NCI-H2081 (cell line): ENCODE measurements at regions not wholly inside any gene's neighbourhood (a gene's known extent, or its start where the extent isn't known, plus 50 kb on each side); places are given as distances from the start of the nearest gene placed in this dataset.
A peak's percentile ranks its signal among the peaks of the same experiment; 100 is the strongest.
"Not testable (repeated sequence)": the region's sequence is repeated elsewhere in the genome, so short reads cannot be mapped to it uniquely, and the experiment has no call there.

Experiments
- DNase-seq, 2 experiments: peaks; one replicate each; lab custom pipeline; 2025; lab: John Stamatoyannopoulos, UW

DNA sequence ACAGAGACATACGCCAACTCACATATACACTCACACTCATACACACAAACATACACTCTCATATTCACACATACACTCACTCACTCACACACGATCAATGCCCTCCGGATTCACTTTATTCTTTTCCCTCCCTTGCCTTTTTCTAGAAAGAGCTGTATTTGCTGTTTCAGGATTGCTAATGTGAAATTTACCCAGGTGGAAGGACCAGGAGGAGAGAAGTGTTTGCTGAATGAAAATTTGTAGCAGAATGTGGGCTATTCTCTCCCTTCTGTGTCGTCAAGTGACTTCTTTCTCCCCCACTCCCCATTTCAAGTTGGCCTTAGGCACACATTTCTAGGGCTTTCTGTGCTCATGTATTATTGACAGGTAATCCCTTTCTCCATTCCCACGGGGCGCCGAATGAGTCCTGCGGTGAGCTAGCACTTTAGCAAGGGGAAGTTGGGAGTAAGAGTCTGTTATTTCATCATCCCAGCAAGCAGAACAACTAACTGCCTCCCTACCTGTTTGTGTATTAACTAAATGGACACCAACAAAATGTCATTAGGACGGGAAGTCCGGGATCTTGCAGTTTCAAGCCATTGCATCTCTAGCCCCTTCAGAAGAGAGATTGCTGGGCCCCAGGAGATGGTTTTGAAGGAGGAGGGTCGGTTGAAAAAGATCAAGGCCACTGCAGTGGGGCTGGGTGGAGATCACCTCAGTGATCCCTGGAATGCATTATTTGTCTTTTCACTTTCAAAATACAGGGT, 97.1 kb upstream of the TAF11L2 start:
- DNase-seq = no peak

DNA sequence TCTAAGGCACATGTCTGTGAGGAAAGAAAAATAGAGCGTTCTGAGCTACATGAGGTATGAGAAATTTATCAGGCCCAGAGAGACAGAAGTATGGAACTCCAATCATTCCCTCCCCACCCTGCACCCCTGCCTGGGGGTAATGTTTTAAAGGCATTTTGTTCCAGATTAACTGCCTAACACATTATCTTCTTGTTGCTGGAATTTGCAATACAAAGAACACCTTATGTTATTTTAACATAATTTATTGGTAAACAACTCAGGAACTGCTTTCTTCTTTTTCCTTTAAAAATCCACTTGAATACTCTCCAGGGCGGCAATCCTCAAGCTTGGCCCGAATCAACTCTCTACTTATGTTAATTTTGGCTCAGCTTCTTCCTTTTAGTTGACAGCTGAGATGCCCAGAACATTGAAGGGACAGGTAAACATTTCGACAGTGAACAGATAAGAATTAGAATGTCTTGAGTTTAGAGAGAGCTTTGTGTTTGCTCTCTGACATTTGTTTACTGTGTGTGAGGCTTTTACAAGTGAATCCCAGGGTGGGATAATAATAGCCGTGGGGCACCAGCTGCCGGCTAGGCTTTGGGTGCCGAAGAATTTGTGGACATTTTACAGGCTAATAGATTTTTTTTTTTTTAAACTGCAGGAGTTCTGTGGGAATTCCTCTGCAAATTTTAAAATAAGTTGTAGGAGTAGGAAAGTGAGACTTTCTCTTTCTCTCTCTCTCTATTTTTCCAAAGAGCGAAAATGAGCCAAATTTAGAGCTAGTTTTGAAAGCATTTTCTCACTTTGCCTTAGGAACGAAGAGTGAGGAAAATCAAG, 96.4 kb upstream of the TAF11L2 start:
- DNase-seq = peak in 1 of 2 experiments; percentile 58

DNA sequence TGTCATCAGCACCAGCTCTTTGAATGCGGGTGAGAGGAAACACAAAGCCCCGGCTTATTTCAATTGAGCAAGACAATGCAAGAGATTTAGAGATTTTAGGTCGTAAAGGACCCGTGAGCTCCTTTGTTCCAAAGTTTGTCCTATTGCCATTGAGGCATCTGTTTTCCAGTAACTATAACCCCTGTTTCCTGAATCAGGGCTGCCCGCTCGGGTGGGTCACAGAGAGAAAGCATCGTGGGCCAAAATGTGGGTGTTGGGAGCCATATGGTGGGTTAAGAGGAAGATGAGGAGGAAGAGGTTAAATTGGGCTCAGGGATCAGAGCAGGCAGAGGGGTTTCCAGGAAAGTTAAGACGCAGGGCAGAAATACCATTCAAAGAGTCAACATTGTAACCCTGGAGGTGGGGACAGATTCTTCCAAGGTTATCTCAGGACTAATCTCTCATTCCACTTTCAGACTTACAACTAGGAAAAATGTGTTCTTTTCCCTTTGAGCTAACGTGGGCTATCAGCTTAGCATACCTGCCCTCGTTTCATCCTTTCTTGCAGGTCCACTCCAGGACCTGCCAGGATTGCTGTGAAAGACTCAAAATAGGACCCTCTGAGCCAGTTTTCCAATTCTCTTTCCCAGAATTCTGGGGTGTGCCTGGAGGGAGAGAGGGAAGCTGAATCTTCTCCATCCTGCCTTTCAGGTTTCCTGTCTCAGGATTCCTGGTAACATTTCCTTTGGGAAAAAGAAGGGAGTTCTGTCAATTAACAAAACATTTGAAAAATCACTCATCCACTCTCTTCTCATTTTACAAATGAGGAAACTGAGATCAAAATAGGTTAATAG, 95.5 kb upstream of the TAF11L2 start:
- no peak for DNase-seq

DNA sequence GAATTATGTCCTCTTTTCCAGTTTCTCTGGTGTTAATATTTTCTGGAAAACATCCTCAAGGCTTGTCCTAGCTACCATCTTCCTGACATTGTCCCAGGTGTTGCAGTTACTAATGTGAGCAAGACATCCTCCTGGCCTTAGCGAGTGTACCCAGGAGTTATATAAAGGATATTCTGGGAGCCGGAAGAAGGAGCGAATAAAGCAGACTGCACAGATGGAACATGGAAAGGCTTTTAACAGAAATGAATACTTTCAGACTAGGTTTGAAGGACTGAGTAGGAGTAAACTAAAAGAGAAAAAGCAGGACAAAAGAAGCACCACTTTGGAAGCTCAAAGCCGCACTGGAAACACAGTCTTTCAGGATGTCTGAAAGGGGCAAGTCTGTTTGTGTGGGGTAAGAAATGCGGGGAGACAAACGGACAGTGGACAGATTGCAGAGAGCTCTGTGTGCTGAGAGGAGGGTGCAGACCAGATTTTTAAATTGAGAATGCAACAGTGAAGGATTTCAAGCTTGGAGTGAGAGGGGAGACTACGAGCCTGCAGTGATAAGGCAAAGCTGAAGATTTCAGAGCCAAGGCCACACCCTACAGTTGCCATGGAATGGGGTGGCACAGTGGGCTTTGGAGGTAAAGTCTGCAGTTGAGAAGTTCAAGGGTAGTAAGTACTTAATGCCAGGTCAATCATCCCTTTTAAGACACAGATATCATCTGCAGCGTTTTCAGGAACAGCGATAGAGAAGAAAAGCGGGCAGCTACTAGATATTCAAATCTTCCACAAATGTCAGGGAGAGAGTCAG, 94.1 kb upstream of the TAF11L2 start:
- no peak for DNase-seq

DNA sequence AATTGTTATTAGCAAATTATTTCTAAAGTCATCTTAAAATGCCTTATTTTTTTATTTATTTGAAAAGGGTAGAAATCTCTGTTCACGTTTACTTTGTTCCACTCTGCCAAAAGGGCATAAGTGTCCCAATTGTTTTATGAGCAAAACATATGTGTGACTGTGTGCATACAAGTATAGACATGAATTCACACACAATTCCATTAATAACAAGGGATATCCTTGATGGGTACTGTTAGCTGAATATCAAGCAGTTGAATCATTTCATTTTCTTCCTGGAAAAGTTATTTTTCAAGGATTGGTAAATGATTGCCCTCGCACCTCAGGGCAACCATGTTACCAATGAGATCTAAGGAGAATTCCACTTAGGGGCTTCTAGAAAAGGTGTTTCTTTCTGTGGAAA, 92.1 kb upstream of the TAF11L2 start:
- DNase-seq = no peak

DNA sequence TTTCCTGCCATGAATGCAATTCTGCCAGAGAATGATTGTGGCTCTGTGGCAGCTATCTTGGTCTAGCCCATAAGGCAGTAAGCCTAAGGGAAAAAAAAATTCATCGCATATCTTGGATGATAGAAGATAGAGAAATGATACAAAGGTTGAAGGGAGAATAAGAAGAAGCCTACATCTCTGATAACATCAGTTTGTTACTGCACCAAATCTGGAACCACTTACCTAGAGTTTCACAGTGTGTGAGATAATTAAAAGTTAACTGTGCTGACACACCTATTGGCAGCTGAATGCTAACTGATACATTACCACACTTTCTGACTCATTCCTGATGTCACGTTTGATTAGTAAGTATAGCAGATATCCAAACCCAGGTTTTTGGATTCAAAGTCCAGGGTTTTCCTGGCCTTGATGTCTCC, 91.6 kb upstream of the TAF11L2 start:
- no peak for DNase-seq

DNA sequence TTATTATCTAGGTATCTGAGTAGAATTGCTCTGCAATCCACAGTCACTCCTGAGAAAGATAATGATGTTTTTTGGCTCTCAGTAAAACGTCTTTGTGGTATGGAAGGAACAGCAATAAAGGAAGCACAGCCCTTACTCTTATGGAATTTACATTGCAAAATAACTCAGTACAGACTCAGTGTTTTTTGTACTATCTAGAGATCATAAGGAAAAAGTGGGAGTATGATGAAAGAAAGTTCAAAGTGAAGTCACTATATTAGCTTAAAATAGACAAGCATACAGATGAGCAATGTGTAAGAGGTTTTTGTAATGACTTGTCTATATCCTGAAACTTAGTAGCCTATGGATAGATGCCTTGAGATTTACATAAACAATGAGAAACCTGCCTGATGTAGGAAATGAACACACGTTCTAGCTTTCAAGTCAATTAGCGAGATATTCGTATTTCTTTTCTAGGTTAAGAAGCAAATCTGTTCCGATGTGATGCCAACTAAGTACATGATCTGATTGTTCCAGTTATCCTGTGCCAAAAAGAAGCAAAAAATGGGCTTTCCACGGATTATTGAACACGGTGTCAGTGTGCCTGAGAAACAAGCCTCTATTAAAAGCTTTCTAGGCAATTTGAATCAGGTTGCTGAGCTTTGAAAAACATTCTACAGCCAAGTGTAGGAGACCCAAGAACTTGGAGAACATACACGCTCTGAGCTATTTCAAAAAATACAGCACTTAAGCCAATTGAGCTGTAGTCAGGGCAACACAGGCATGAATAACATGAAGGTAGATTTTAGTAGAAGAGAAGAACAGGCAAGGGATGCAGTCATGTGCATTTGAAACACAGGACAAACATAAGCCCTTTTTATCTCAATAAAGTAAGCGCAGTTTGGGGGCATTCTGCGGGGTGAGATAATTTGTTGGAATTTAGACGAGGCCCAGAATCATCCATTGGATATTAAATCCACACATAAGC, 86.3 kb upstream of the TAF11L2 start:
- no peak for DNase-seq

DNA sequence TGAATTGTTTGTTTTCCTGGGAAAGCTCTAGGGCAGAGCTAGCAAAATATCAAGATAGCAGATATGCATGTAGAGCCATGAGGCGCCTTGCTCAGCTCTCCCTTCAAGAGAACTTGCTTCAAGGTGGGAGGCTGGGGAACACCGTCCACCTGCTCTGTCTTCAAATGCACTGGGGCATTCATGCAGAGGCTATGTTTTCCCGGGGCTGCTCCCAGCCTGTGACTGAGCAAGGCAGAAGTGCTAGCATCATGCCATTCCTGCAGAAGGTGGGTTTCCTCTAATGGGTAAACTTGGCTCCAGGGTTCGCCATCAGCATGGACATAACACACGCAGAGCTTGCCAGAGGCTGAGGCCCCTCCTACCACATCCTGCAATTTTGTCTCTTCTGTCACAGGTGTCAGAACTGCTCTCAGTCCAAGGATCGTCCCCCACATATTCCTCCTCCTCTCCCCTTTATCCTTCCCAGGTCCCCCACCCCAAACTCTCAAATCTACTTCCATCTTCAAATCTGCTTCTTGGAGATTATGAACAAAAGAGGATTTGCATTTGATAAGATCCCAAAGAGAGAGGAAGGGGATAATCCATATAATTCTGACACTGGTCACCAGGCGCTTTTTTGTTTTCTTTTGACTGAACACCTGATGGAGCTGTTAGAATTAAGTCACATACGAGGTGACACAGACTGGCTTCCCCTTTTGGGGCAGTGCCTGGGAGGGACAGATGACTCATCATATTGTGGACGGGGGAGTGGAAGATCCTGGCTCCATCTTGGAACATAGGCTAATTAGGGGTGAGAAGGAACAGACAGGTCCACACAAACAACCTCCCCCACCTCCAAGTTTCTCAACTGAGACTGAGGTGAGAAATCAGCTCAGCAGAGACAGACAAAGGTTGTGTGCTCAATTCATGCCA, 85.0 kb upstream of the TAF11L2 start:
- DNase-seq = no peak

DNA sequence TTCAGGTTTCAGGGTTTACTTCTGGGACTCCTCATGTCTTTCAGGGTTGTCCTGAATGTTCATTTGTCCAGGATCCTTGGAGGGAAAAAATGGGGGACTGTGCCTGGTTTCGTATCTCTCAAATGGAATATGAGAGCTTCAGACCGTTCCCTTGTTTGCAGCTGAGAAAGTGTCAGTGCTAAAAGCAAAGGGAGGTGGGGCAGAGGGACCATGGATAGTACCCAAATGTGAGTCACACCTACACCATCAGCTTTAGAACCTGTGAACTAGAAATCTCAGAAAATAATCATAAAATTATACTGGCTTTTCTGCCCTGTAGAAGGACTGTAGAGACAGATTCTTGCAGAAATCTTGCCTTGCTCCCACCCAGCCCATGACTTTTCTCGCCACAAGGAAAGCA, 84.3 kb upstream of the TAF11L2 start:
- DNase-seq = no peak

DNA sequence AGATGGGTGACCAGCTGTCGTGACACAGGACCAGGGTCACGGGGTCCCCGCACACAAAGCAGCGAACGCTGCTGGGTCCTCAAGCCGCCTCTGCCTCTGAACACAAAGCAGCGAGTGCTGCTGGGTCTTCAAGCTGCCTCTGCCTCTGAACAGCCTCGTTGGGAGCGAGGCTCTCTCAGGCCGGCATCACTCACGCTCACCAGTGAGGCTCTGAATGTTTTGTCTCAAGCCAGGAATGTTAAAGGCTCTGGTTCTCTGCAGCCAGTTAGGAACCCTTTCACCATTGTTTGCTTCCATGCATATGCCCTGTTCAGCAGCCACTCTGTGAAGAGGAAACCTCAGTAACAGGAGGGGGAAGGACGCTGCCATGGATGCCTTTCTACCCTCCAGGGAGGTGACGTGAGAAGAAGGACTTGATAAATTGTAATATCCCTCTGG, 82.7 kb upstream of the TAF11L2 start:
- no peak for DNase-seq

DNA sequence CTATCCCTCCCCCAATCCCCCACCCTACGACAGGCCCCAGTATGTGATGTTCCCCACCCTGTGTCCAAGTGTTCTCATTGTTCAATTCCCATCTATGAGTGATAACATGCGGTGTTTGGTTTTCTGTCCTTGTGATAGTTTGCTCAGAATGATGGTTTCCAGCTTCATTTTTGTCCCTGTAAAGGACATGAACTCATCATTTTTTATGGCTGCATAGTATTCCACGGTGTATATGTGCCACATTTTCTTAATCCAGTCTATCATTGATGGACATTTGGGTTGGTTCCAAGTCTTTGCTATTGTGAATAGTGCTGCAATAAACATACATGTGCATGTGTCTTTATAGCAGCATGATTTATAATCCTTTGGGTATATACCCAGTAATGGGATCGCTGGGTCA, 81.7 kb upstream of the TAF11L2 start:
- not testable (repeated sequence) for DNase-seq

DNA sequence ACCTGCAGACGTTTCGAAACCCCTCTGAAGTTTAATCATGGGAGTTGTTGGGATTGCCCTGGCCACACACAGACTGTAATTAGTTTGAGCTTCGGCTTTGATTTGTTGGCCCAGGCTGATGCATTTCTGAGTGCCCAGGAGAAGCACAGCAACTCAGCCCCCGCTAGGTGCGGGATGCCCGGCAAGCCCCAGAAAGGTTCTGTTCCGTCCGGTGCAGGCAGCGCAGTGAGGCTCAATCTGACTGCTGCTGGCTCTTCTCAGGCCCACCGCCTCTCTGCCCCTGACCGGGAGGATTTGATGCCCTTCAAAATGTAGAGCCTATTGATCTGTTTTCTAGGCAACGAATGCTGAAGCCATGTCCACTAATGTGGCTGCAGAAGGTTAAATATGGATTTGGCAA, 73.4 kb upstream of the TAF11L2 start:
- DNase-seq = no peak

DNA sequence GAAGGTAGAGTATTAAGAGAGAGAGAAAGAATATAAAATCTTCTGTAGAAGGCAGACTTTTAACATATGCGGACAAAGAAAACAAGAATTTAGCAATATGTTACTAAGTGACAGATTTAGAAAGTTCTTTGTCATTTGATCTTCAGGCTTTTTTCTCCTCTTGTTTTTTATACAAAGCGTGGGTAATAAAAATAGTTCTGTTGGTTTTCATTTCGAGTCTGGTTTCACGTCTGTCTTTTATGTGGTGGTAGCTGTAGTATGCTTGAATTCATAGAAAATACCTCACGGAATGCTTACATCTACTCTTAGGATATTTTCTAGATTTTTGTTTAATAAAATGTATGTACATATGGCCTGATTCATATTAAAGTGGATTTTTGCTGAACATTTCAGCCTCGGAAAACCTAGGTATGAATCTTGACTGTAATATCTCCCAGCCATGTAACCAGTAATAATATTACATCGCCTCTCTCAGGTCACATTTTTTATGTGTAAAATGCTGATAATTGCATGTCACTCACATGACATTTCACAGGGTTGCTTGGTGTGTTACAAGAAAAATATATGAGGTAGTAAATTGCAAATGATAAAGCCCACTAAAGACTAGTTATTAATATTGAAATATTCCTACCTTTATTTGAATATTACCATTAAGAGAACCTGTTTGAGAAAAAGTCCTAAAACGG, 72.5 kb upstream of the TAF11L2 start:
- no peak for DNase-seq

DNA sequence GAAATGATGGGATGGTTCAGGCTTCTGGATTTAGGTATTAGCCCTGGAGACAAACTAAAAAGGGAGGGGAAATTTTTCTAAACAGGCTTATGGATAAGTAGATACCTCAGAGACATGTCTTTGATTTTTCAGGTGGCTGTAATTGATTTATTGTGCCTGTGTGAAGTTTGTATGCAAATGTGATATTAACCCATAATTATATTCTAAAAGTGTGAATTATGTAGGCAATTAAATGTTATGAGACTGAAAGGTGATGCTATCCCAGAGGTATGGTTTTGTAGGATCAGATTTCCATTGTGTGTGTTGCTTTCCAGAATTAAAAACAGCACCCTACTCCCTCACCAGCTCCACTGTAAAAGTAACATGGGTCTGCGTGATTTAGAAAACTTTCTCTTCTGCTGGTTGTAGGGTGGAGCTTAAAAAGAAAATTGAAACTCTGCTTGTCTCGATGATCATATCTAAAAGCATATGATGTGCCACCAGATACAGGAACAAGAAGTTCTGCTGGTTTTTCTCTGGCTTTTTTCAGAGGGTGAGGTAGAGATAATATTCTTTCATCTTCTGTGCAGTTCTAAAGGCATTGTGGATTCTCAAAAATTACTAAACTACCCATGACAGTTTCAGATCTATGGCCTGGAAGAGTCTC, 71.8 kb upstream of the TAF11L2 start:
- DNase-seq = peak; percentile 23 to 62

DNA sequence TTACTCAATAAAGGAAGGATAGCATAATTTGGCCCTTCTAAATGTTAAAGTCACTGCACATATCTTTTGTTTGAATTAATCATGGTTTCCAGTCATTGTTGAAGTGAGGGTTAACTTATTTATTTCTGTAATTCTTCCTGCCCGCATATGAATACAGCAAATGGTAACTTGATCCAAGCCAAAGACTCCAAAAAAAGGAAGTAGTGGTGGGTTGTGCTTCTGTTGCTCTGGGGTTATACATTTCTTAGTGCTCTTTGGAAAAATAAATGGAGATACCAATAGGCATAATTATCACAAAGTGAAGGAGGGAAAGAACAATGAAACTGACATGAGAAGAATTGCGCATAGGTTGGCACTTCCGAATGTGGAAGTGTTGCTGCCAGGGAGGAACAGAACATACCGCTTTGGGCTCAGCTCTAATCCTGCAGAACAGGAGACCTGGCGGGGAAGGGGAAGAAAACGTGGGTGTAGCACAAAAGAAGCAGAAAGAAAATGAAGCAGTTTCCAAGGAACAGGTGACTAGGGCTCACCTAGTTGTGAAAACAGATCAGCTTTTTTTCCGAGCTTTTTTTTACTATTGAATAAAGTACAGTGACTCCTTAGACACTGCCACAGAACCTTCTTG, 69.7 kb upstream of the TAF11L2 start:
- no peak for DNase-seq

DNA sequence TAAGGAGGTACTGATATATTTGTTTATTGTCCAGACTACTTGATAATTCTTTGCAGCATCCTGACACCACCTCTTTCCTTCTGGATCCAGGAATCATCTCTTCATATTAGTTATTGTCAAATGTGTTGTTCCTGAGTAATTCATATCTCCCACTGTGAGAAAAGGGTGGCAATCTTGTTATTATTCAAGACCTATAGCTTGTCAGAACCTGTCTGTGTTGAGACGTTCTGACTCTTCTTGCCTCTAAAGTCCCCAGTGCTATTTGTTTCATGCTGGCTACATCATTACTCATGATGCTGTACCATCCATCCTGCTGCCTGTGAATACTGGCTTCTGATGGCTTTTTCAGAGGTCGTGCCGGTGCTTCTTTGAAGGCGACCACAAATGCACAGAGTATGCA, 68.7 kb upstream of the TAF11L2 start:
- DNase-seq = no peak

DNA sequence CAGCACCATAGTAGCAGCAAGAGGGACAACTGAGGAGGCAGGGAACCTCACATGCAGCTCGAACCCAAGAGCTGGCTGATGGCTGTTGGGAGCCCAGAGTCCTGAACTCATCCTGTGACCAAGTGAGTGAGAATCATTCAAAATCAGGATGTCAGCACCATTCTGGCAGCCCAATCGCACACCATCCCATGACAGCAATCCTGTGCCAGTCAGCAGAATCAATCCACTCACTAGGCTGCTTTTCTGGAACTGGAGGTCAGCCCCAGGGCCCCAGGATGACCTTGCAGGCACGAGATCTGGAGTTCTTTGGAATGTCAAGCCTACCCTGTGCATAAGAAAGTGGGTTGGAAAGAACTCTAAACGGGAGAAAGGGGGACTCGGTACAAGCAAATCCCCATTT, 67.8 kb upstream of the TAF11L2 start:
- no peak for DNase-seq
